Thoracic aorta (tissue), 2 donors: ENCODE measurements at regions not wholly inside any gene's neighbourhood (a gene's known extent, or its start where the extent isn't known, plus 50 kb on each side); places are given as distances from the start of the nearest gene placed in this dataset.

Experiments
- ATAC-seq: fragments of 150-250 bp; one replicate; pipeline ENCODE4 v1.8.0; 2017; ENCODE audit warnings: low read depth; ENCODE audit not compliant: insufficient number of reproducible peaks, low FRiP score
- DNase-seq: peaks from one replicate; pipeline ENCODE4 v3.0.0-alpha.2; 2020; ENCODE audit warnings: low spot score
- H3K27ac ChIP-seq, 2 donors: fragments of 200-600 bp; sonication (generic); 1 replicate in 1 of 2; 2 replicates in 1 of 2; pipeline ENCODE4 v1.5.1; 2016; ENCODE audit warnings: mild to moderate bottlenecking in 2 of 2, moderate library complexity in 2 of 2
- H3K27me3 ChIP-seq: fragments of 200-600 bp; sonication (generic); replicated peaks from 2 replicates; pipeline ENCODE4 v1.6.0; 2016; ENCODE audit warnings: mild to moderate bottlenecking; ENCODE audit not compliant: insufficient read depth
- H3K36me3 ChIP-seq: fragments of 200-600 bp; sonication (generic); one replicate; pipeline ENCODE4 v1.5.1; 2016
- H3K4me1 ChIP-seq, 2 donors: fragments of 200-600 bp; sonication (generic); 1 replicate in 1 of 2; 2 replicates in 1 of 2; pipeline versions ENCODE4 v1.5.1 to v1.6.0; 2016; ENCODE audit warnings: low read depth in 2 of 2, mild to moderate bottlenecking in 1 of 2; ENCODE audit not compliant: control insufficient read depth in 1 of 2
- H3K4me3 ChIP-seq: fragments of 200-600 bp; sonication (generic); 2 replicates; pipeline ENCODE4 v1.5.1; 2016; ENCODE audit warnings: mild to moderate bottlenecking
- H3K9me3 ChIP-seq: fragments of 200-600 bp; sonication (generic); 2 replicates; pipeline ENCODE4 v1.5.1; 2016
- CTCF ChIP-seq: fragments of 200-600 bp; sonication (generic); IDR thresholded peaks from one replicate; pipeline ENCODE4 v1.5.1; 2019; ENCODE audit warnings: antibody characterized with exemption

GRCh38 chr12:19689226-19689625, 249.9 kb downstream of the AEBP2 start:
- no peaks in the 10 kb centered on the region for H3K9me3 ChIP-seq
- TF ChIP-seq CTCF, result no peak
- no peaks in the 10 kb centered on the region for H3K27me3 ChIP-seq
- no peak overlapping the region for H3K4me3 ChIP-seq
- no peak overlapping the region for H3K27ac ChIP-seq
- H3K36me3 ChIP-seq, result no peaks in the 10 kb centered on the region
- ATAC-seq, result no peak
- no peak for DNase-seq
- peaks cover 4 to 6% of the 10 kb centered on the region in 2 donors for H3K4me1 ChIP-seq

- Histone ChIP-seq H3K9me3 (no peaks in the 10 kb centered on the region), H3K4me1 (peaks cover 10 to 11% of the 10 kb centered on the region in 2 donors), H3K4me3 (no peak overlapping the region), H3K36me3 (no peaks in the 10 kb centered on the region), H3K27me3 (no peaks in the 10 kb centered on the region), H3K27ac (no peak overlapping the region)
- no peak for TF ChIP-seq CTCF
- no peak for DNase-seq
- no peak for ATAC-seq
Measured at GRCh38 chr12:19689801-19690472, 250.6 kb downstream of the AEBP2 start.

- H3K4me1 ChIP-seq, result peaks cover 15 to 21% of the 10 kb centered on the region in 2 donors
- no peak overlapping the region for H3K4me3 ChIP-seq
- H3K36me3 ChIP-seq, result no peaks in the 10 kb centered on the region
- ATAC-seq (no peak), DNase-seq (no peak)
- peak overlapping the region in 1 of 2 donors; percentile 2 for H3K27ac ChIP-seq
- H3K27me3 ChIP-seq, result no peaks in the 10 kb centered on the region
- TF ChIP-seq CTCF, result no peak
- H3K9me3 ChIP-seq, result no peaks in the 10 kb centered on the region
Measured at GRCh38 chr12:19692091-19692490, 252.8 kb downstream of the AEBP2 start.

- no peaks in the 10 kb centered on the region for H3K27me3 ChIP-seq
- no peak overlapping the region for H3K4me3 ChIP-seq
- no peak for ATAC-seq
- peak overlapping the region in 1 of 2 donors; percentile 2 for H3K27ac ChIP-seq
- no peaks in the 10 kb centered on the region for H3K9me3 ChIP-seq
- TF ChIP-seq CTCF, result no peak
- no peaks in the 10 kb centered on the region for H3K36me3 ChIP-seq
- DNase-seq, result no peak
- H3K4me1 ChIP-seq, result peaks cover 15 to 21% of the 10 kb centered on the region in 2 donors
Measured at GRCh38 chr12:19692566-19692965, 253.3 kb downstream of the AEBP2 start.

GRCh38 chr12:19694627-19695026, 255.3 kb downstream of the AEBP2 start:
- DNase-seq (no peak), ATAC-seq (no peak)
- Histone ChIP-seq H3K27ac (peak overlapping the region in 1 of 2 donors; percentile 14), H3K27me3 (no peaks in the 10 kb centered on the region), H3K9me3 (no peaks in the 10 kb centered on the region), H3K4me1 (peaks cover 12 to 15% of the 10 kb centered on the region in 2 donors), H3K36me3 (no peaks in the 10 kb centered on the region), H3K4me3 (no peak overlapping the region)
- no peak for TF ChIP-seq CTCF
